CD4-positive, alpha-beta T cell treated with Interleukin-1 beta for 1 hour (primary cell): ENCODE measurements at regions not wholly inside any gene's neighbourhood (a gene's known extent, or its start where the extent isn't known, plus 50 kb on each side); places are given as distances from the start of the nearest gene placed in this dataset.
"Not testable (repeated sequence)": the region's sequence is repeated elsewhere in the genome, so short reads cannot be mapped to it uniquely, and the experiment has no call there.

ENCODE experiments used
- DNase-seq, 2 donors: peaks; one replicate each; pipeline ENCODE4 v3.0.0-alpha.2; 2020 to 2022

GRCh38 chr3:135645541-135645940, 320.0 kb upstream of the PPP2R3A start:
- no peak for DNase-seq

DNA sequence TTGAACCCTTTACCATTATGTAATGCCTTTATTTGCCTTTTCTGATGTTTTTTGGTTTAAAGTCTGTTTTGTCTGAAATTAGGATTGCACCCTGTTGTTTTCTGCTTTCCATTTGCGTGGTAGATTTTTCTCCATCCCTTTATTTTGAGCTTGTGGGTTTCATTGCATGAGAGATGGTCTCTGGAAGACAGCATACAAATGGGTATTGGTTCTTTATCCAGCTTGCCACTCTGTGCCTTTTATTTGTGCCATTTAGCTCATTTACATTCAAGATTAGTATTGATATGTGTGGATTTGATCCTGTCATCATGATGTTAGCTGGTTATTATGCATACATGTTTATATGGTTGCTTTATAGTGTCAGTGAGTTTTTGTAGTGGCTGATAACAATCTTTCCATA, 318.7 kb upstream of the PPP2R3A start:
- no peak for DNase-seq

DNA sequence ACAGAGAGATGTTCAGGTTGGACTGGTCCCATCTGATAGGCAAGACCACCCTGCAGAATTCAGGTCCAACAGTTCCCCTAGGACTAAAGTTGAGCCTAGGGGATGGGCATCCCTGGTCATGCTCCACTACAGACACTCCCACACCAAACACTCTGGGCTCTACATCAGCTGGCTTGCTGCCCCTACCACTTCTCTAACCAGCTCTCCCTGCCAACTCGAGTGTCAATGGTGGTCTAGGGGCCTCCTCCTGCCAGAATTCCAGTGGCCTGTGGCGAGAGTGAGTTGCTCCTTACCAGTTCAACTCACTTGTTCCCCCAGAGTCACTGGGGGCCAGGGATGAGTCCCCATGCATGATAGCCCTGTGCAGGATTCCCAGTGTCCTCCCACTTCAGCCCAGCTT, 316.2 kb upstream of the PPP2R3A start:
- no peak for DNase-seq

DNA sequence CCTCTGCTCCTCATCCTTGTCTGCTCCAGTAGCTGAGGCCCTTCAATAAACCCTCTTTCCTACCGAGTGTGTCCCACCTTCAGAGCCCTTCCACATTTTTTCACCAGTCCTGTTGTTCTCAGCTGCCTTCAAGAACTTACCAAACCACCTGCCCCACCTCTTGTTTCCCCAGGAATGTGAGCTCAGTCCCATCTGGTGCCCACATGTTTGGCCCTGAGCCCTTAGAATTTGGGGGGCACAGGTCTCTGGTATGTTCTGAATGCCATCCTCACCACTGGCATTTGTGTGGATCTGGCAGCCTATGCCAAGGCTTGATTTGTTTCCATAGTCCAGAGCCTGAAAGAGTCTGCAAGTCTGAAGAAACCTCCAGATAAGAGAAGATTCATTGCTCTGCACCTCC, 315.2 kb upstream of the PPP2R3A start:
- DNase-seq, result no peak

DNA sequence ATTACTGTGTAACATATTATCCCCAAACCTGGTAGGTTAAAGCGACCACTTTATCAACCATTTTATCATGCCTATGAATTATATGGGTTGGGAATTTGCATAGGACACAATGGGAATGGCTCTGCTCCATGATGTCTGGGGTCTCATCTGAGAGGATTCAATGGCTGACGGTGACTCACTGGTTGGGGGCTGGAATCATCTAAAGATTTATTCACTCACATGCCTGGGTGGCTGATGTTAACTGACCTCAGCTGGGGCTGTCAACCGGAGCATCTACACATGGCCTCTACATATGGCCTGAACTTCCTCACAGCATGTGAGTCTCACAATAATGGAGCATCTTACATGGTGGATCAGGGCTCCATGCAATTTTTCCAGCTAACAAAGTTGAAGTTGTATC, 313.1 kb upstream of the PPP2R3A start:
- no peak for DNase-seq

DNA sequence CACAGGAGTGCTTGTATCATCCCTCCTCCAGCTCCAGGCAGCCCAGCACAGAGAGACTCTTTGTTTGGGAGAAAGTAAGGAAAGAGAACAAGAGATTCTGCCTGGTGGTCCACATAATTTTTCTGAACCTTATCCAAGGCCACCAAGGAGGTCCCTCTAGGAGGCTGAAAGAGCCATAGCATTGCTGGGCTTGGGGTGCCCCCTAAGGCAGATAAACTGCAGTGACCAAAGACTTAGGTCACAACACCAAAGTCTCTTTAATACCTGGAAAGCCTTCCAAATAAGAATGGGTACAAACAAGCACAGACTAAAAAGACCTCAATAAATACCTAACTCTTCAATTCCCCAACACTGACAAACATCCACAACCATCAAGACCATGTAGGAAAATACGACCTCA, 310.2 kb upstream of the PPP2R3A start:
- no peak for DNase-seq

- not testable (repeated sequence) for DNase-seq
These were observed 307.1 kb upstream of the PPP2R3A start for GRCh38 chr3:135658451-135658850.

DNA sequence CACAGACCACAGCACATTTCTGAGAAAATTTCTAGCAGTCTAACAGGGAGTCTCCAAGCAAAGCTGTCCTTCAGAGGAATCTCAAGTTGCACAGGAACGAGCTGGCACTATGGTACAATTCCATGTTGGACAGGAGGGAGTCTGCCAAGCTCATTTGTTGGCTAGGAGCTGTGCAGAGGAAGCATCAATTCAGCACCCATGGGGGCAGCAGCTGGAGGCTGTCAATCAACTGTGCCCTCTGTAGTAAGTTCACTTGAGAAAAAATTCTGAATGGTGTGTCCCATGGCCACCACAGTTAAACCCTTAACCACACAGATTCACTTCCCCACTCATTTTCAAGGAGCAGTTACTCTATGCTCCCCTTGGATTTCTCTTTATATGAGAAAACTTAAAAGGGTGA, 298.5 kb upstream of the PPP2R3A start:
- DNase-seq, result no peak

DNA sequence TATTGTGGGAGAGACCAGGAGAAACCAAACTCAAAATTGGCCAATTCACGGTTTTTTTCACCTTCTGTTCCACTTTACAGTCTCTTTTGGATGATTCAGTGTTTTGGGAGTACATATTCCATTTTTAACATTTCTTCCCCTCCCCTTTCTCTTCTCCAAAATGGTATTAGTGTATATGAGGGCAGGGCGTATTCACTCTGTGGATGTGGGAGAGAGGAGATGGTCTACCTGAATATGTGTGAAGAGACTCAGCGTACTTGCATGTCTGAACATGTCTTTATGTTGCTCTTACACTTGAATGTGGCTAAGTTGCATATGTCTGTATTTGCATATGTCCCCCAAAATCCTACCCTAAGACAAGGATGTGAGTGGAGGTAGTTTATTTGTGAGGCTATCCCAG, 291.0 kb upstream of the PPP2R3A start:
- no peak for DNase-seq

- no peak for DNase-seq
These were observed 287.1 kb upstream of the PPP2R3A start for GRCh38 chr3:135678386-135678785.

GRCh38 chr3:135688003-135688402, 277.5 kb upstream of the PPP2R3A start:
- DNase-seq, result no peak

GRCh38 chr3:135690664-135691063, 274.9 kb upstream of the PPP2R3A start:
- DNase-seq, result no peak

DNA sequence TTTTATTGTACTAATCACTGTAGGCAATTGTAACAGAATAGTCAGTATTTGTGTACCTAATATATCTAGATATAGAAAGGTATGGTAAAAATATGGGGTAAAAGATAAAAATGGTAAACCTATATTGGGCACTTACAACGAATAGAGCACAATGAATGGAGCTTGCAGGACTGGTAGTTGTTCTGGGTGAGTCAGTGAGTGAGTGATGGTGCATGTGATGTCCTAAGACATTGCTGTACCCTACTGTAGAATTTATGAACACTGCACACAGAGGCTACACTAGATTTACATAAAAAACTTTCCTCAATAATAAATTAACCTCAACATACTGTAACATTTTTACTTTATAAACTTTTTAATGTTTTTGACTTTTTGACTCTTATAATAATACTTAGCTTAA, 274.3 kb upstream of the PPP2R3A start:
- DNase-seq, result no peak

GRCh38 chr3:135694142-135694541, 271.4 kb upstream of the PPP2R3A start:
- DNase-seq, result no peak

DNA sequence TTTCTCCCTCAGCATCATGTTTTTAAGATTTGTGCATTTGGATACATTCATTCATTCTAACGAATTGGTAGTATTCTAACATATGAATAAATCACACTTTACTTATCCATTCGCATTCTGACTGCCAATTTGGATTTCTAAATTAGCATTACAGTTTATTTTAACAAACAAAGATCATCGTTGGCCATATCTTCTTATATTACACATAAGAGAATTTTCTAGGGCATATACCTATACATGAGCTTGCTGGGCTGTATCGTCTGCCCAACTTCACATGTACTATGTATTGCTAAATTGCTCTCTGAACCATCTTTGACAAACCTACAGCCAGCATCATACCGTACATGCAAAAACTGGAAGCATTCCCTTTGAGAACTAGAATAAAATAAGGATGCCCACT, 265.8 kb upstream of the PPP2R3A start:
- no peak for DNase-seq

GRCh38 chr3:135706758-135707375, 258.7 kb upstream of the PPP2R3A start:
- no peak for DNase-seq

- no peak for DNase-seq
These were observed 246.1 kb upstream of the PPP2R3A start for GRCh38 chr3:135719449-135719848.

- no peak for DNase-seq
These were observed 237.4 kb upstream of the PPP2R3A start for GRCh38 chr3:135728007-135728721.

GRCh38 chr3:135731546-135731945, 234.0 kb upstream of the PPP2R3A start:
- DNase-seq, result no peak

DNA sequence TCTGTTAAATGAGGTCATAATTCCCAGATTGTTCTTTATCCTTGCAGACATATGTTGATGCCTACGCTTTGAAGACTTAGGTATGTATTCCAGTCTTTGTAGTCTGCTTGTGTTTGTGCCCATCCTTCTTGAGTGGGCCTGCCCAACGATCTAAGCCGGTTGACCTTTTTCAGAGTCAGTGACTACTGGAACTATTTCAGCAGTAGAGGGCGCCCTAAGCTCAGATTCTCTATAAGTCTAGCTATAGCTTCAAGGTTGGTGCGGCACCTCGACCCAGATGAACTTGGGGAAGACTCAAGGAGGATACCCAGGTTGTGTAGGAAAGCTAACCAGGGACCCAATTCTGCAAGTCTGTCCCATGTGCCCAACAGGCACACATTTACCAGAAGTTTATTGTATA, 228.8 kb upstream of the PPP2R3A start:
- DNase-seq, result no peak

GRCh38 chr3:135739779-135740178, 225.7 kb upstream of the PPP2R3A start:
- DNase-seq, result no peak

DNA sequence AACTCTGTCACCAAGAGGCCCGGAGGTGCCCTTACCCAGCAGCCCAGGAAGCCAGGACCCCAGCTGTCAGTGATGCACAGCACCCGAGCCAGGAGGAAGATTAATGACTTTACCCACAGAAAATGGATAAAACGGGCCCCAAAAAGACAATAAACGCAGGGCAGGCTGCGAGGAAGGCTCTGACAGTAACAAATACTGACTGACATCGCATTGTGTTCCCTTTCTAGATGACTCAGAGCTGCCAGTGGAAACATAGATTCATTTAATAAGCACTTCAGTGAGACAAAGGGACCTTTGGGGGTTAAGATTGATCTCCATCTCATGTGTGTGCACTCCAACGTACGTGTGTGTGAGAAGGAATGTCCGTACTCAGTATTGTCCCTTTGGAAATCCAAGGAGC, 225.3 kb upstream of the PPP2R3A start:
- no peak for DNase-seq

GRCh38 chr3:135740751-135741150, 224.8 kb upstream of the PPP2R3A start:
- DNase-seq, result no peak

GRCh38 chr3:135751991-135752390, 213.5 kb upstream of the PPP2R3A start:
- DNase-seq, result no peak

- no peak for DNase-seq
These were observed 212.7 kb upstream of the PPP2R3A start for GRCh38 chr3:135752851-135753250.
